GM13976 (cell line): ENCODE measurements at regions not wholly inside any gene's neighbourhood (a gene's known extent, or its start where the extent isn't known, plus 50 kb on each side); places are given as distances from the start of the nearest gene placed in this dataset.

Experiments used
- DNase-seq: peaks from one replicate; pipeline ENCODE4 v3.0.0; 2012; ENCODE audit warnings: low spot score
- in situ Hi-C: fragments of 300-500 bp; cut with MboI; formaldehyde crosslinking; loops from one replicate; pipeline ENCODE4 v1.12.0; 2022; ENCODE audit warnings: low sequenced_read_pairs, mixed read lengths, inconsistent platforms; ENCODE audit not compliant: unreplicated experiment
- TF ChIP-seq, protein P1 (sequence below): IDR thresholded peaks from 2 replicates; pipeline ENCODE4 v1.5.1; 2012; ENCODE audit warnings: borderline replicate concordance, mild to moderate bottlenecking; ENCODE audit not compliant: insufficient read depth; ENCODE audit errors: extremely low read depth, missing control alignments, control extremely low read depth

DNA sequence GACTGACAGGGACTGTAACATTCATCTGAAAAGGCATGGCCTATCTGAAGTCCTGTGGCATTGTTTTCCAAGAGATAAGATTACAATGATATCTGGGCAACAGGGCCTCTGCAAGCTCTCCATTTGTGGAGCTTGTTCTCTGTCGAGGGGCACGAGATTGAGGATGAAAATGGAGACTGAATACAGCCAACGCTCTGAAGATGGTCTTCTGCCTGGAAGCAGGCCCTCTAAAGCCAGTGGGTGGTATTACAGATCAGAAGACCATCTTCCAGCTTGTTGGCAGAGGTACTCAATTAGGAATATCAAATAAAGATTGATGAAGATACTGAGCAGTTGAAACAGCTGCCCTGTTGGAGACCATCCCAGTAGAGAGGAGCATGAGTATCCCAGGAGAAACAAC, 288.2 kb downstream of the CENPW start:
- no peak for DNase-seq
- TF ChIP-seq, protein P1, sequence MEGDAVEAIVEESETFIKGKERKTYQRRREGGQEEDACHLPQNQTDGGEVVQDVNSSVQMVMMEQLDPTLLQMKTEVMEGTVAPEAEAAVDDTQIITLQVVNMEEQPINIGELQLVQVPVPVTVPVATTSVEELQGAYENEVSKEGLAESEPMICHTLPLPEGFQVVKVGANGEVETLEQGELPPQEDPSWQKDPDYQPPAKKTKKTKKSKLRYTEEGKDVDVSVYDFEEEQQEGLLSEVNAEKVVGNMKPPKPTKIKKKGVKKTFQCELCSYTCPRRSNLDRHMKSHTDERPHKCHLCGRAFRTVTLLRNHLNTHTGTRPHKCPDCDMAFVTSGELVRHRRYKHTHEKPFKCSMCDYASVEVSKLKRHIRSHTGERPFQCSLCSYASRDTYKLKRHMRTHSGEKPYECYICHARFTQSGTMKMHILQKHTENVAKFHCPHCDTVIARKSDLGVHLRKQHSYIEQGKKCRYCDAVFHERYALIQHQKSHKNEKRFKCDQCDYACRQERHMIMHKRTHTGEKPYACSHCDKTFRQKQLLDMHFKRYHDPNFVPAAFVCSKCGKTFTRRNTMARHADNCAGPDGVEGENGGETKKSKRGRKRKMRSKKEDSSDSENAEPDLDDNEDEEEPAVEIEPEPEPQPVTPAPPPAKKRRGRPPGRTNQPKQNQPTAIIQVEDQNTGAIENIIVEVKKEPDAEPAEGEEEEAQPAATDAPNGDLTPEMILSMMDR = no peak
- in situ Hi-C loops = no loop called here

DNA sequence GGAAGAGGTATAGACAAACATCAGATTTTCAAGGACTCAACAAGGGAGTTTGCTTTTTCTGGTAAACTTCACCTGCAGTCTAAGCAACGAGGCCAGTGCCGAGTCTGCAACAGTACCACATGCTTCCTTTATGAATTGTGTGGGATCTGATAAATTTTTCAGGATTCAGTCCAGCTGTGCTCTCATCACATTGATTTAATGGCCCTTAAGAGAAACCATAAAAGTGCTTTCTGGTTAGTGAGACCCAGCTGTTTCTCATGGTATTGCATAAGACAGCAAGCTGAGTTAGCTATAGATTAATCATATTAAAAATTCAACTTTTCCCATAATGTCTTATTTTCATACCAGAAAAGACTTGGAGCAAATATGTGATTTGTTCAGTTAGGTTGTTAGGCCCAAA, 291.4 kb downstream of the CENPW start:
- in situ Hi-C loops = no loop called here
- no peak for DNase-seq
- TF ChIP-seq, protein P1 = no peak

DNA sequence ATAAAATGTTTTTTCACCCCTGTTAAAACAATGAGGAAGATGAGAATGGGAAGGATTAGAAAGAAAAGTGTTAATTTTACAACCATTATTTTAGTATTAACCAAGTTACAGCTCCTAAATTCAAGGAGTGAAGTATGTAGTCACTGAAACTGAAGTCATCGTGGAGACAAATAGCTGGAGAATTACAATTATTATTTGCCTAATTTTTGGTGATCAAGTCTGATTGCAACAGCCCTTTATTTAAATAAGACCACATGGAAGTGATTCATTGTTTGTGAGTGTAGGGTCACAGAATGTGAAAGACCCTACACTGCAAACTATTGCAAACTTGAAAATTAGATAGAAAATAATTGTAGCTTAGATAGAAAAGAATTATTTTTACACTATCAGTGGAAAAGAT, 292.4 kb downstream of the CENPW start:
- TF ChIP-seq, protein P1 = no peak
- no peak for DNase-seq
- in situ Hi-C loops = no loop called here

DNA sequence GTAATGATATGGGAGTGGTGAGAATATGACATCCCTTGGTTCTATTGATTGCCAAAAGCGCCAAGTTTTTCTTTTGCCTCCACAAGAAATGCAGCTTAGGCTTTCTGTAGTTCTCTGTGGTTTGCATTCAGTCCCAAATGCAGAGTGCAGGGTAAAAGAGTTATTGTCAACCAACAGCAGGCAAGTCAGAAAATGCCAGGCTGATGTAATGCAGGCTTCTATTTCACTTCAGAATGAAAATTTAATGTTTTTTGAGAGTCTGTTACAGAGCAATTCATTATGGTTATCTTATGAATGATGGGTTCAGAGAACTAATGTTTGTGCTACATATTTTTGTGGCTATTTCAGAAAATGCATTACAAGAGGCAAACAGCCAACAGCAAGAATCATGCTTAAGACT, 293.5 kb downstream of the CENPW start:
- in situ Hi-C loops = no loop called here

DNA sequence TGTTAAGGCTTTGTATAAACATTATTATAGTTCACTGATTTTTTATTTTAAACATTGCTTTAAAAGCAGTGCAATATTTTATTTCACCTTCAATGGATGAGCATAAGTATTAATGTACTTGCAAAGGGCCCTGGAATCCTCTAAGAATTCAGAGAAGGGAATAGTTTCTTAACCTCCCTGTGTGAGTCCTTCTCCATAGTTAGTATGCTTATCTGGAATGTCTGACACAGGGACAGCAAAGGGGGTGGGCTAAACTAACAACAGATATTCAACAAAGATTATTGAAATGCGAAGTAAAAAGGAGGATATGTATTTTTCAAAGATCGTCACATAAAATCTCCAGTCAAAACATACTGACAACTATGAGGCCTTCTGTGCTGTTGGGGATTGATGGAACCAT, 300.4 kb downstream of the CENPW start:
- in situ Hi-C loops = no loop called here
- TF ChIP-seq, protein P1 = no peak
- DNase-seq = no peak

More for the DNA sequence above, 293.5 kb downstream of the CENPW start:
- DNase-seq = no peak
- TF ChIP-seq, protein P1 = no peak

DNA sequence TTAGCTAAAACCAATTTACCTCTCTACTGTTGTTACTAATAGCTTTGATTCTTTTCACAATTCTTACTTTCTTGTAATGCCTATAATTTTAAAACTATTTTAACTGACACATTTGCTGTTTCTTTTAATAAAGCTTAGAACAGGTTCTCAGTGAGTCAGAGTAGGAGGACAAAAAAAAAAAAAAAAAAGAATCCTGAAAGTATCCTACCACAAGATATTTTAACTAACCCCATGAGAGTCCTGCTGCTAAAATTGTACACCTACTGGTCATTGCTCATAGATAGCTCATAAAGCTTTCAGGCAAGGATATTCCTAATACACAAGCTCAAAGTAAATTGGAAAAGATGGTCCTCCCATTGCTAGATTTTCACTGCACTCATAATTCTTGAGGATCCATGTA, 301.0 kb downstream of the CENPW start:
- TF ChIP-seq, protein P1 = no peak
- in situ Hi-C loops = no loop called here
- DNase-seq = no peak

DNA sequence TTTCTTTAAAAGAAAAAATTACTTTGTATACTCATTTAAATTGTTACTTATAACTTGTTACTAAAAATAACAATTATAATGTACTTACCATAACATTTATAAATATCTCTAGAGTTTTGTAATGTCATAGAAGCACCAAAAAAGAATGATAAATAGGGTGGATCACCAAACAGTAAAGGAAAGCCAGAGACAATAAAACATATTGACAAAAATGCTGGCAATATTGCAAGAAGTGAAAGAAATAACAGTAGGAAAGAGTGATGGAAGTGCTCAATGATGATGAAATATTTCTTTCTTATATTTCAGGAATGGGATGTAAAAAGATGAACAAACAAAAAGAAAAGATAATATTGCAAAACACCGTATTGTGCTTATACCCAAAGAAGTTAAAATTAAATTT, 301.7 kb downstream of the CENPW start:
- no peak for DNase-seq
- TF ChIP-seq, protein P1 = no peak
- in situ Hi-C loops = no loop called here
